ENCODE measurements at regions not wholly inside any gene's neighbourhood (a gene's known extent, or its start where the extent isn't known, plus 50 kb on each side); places are given as distances from the start of the nearest gene placed in this dataset.

- TF ChIP-seq EZH2phosphoT487 (IDR thresholded peaks at IDR 0.05; ENCODE audit: borderline replicate concordance, low read length) = no peak
- TF ChIP-seq, protein P1, sequence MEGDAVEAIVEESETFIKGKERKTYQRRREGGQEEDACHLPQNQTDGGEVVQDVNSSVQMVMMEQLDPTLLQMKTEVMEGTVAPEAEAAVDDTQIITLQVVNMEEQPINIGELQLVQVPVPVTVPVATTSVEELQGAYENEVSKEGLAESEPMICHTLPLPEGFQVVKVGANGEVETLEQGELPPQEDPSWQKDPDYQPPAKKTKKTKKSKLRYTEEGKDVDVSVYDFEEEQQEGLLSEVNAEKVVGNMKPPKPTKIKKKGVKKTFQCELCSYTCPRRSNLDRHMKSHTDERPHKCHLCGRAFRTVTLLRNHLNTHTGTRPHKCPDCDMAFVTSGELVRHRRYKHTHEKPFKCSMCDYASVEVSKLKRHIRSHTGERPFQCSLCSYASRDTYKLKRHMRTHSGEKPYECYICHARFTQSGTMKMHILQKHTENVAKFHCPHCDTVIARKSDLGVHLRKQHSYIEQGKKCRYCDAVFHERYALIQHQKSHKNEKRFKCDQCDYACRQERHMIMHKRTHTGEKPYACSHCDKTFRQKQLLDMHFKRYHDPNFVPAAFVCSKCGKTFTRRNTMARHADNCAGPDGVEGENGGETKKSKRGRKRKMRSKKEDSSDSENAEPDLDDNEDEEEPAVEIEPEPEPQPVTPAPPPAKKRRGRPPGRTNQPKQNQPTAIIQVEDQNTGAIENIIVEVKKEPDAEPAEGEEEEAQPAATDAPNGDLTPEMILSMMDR (IDR thresholded peaks at IDR 0.05; ENCODE audit: low read depth, low read length, poor library complexity, severe bottlenecking) = no peak
These were observed 156.3 kb upstream of the NT5C1B start for GRCh38 chr2:18745431-18746272.

Data from DOHH2 (cell line).